K562 (cell line): ENCODE measurements at regions not wholly inside any gene's neighbourhood (a gene's known extent, or its start where the extent isn't known, plus 50 kb on each side); places are given as distances from the start of the nearest gene placed in this dataset.

ENCODE experiments used
- ATF7 ChIP-seq: fragments of 450-650 bp; IDR thresholded peaks from 2 replicates; pipeline ENCODE4 v1.7.1; 2014; ENCODE audit warnings: mild to moderate bottlenecking, moderate library complexity
- HMG20B ChIP-seq: fragments of 250-450 bp; sonication (Bioruptor Pico); IDR thresholded peaks from 2 replicates; pipeline ENCODE4 v1.5.0; 2021; ENCODE audit warnings: mild to moderate bottlenecking
- PHF21A ChIP-seq: fragments of 450-650 bp; IDR thresholded peaks from 2 replicates; pipeline ENCODE4 v1.6.1; 2017; ENCODE audit warnings: low read depth, borderline replicate concordance
- POLR2AphosphoS2 ChIP-seq: IDR thresholded peaks from 2 replicates; pipeline ENCODE4 v1.6.1; 2012; ENCODE audit warnings: low read length, improper control_type of control experiment
- POLR2AphosphoS5 ChIP-seq: IDR thresholded peaks from 2 replicates; pipeline ENCODE4 v1.6.1; 2011; ENCODE audit warnings: mild to moderate bottlenecking, low read depth, low read length, moderate library complexity; ENCODE audit not compliant: control insufficient read depth, insufficient read depth
- SMC3 ChIP-seq: conservative IDR thresholded peaks from 2 replicates; pipeline ENCODE4 v1.6.1; 2011; ENCODE audit warnings: low read depth, low read length, improper control_type of control experiment; ENCODE audit not compliant: insufficient read depth
- TEAD2 ChIP-seq: fragments of 450-650 bp; IDR thresholded peaks from 2 replicates; pipeline ENCODE4 v1.6.1; 2016; ENCODE audit warnings: missing genetic modification characterization, control low read depth, missing compliant biosample characterization
- YY1 ChIP-seq, 3 experiments: IDR thresholded peaks; 2 replicates each; pipeline ENCODE4 v1.6.1; 2011; ENCODE audit warnings: low read length in 2 of 3, mild to moderate bottlenecking in 2 of 3, moderate library complexity in 2 of 3, borderline replicate concordance in 1 of 3, control low read depth in 1 of 3, low read depth in 1 of 3; ENCODE audit not compliant: insufficient read depth in 3 of 3, insufficient replicate concordance in 2 of 3, control insufficient read depth in 1 of 3, insufficient read length in 1 of 3; ENCODE audit errors: extremely low read depth in 1 of 3
- ZFP30 ChIP-seq: fragments of 250-450 bp; sonication (Bioruptor Pico); IDR thresholded peaks from 2 replicates; pipeline ENCODE4 v1.8.0; 2022; ENCODE audit warnings: moderate library complexity, mild to moderate bottlenecking, inconsistent platforms, borderline replicate concordance
- ZNF121 ChIP-seq: sonication (generic); formaldehyde crosslinking; conservative IDR thresholded peaks from 2 replicates; pipeline ENCODE4 v1.8.0; 2022; ENCODE audit warnings: missing genetic modification reagents
- ZNF133 ChIP-seq: fragments of 250-450 bp; sonication (Bioruptor Pico); IDR thresholded peaks from 2 replicates; pipeline ENCODE4 v1.4.0; 2020; ENCODE audit warnings: mild to moderate bottlenecking
- ZNF253 ChIP-seq: fragments of 250-450 bp; sonication (Bioruptor Pico); conservative IDR thresholded peaks from 2 replicates; pipeline ENCODE4 v1.6.1; 2021; ENCODE audit warnings: mild to moderate bottlenecking
- ZNF695 ChIP-seq: fragments of 450-650 bp; formaldehyde crosslinking; IDR thresholded peaks from 2 replicates; pipeline ENCODE4 v1.4.0; 2020; ENCODE audit warnings: mild to moderate bottlenecking, moderate library complexity
- TF ChIP-seq, protein P1 (sequence below), 3 experiments: IDR thresholded peaks in 2 of 3; conservative IDR thresholded peaks in 1 of 3; 2 replicates each; pipeline ENCODE4 v1.5.1; 2011 to 2012; ENCODE audit warnings: low read length in 3 of 3, mild to moderate bottlenecking in 3 of 3, control low read depth in 2 of 3, improper control_type of control experiment in 1 of 3, inconsistent platforms in 1 of 3, low read depth in 1 of 3, mixed read lengths in 1 of 3, moderate library complexity in 1 of 3; ENCODE audit not compliant: insufficient read depth in 2 of 3

DNA sequence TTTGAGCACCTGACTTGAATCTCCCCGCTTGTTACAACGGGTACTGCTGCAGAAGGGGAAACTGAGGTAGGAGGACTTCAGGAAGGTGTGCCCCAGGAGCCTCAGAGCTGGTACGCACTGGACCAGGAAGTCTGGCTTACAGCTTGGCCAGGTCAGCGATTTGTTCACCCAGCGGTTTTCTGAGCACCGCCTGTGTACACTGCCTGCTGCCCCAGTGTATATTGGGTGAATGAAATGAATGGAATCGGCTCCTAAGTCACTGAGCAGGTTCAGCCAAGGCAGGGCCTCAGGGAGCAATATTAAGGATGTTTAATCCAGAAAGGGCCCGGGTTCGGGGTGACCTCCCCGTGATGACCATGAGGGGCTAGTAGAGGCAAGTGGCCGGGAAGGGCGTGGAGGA is 164.0 kb upstream of the CIBAR2 start:
- no peak for TF ChIP-seq POLR2AphosphoS2
- no peak for TF ChIP-seq ZNF121 (CRISPR knock-in tag)
- no peak for TF ChIP-seq TEAD2 (tag)
- TF ChIP-seq, protein P1, sequence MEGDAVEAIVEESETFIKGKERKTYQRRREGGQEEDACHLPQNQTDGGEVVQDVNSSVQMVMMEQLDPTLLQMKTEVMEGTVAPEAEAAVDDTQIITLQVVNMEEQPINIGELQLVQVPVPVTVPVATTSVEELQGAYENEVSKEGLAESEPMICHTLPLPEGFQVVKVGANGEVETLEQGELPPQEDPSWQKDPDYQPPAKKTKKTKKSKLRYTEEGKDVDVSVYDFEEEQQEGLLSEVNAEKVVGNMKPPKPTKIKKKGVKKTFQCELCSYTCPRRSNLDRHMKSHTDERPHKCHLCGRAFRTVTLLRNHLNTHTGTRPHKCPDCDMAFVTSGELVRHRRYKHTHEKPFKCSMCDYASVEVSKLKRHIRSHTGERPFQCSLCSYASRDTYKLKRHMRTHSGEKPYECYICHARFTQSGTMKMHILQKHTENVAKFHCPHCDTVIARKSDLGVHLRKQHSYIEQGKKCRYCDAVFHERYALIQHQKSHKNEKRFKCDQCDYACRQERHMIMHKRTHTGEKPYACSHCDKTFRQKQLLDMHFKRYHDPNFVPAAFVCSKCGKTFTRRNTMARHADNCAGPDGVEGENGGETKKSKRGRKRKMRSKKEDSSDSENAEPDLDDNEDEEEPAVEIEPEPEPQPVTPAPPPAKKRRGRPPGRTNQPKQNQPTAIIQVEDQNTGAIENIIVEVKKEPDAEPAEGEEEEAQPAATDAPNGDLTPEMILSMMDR (IDR thresholded peaks at IDR 0.05 in 2 of 3, conservative IDR thresholded peaks at IDR 0.05 in 1 of 3; ENCODE audit: insufficient read depth in 2 of 3, low read depth in 1 of 3, low read length in 3 of 3), result no peak
- no peak for TF ChIP-seq ATF7
- TF ChIP-seq ZNF133 (CRISPR knock-in tag), result no peak
- no peak for TF ChIP-seq ZNF695 (CRISPR knock-in tag)
- no peak for TF ChIP-seq ZFP30
- no peak for TF ChIP-seq ZNF253 (CRISPR knock-in tag)
- TF ChIP-seq PHF21A, result no peak
- no peak for TF ChIP-seq HMG20B (CRISPR knock-in tag)
- no peak for TF ChIP-seq SMC3
- TF ChIP-seq POLR2AphosphoS5, result no peak
- TF ChIP-seq YY1 (IDR thresholded peaks at IDR 0.05; ENCODE audit: borderline replicate concordance in 1 of 3, control insufficient read depth in 1 of 3, extremely low read depth in 1 of 3, insufficient read depth in 3 of 3, insufficient read length in 1 of 3, insufficient replicate concordance in 2 of 3, low read depth in 1 of 3, low read length in 2 of 3), result no peak
